H1 (cell line): ENCODE measurements at regions not wholly inside any gene's neighbourhood (a gene's known extent, or its start where the extent isn't known, plus 50 kb on each side); places are given as distances from the start of the nearest gene placed in this dataset.

Source experiments
- CEBPB ChIP-seq: IDR thresholded peaks from 2 replicates; pipeline ENCODE4 v1.6.1; 2012; ENCODE audit warnings: low read depth, low read length
- CTCF ChIP-seq, 3 experiments: IDR thresholded peaks; 1 replicate in 2 of 3; 2 replicates in 1 of 3; pipeline versions ENCODE4 v1.5.1 to v1.6.1; 2011; ENCODE audit warnings: low read length in 3 of 3, mild to moderate bottlenecking in 3 of 3, inconsistent platforms in 2 of 3, low read depth in 1 of 3, moderate library complexity in 1 of 3; ENCODE audit not compliant: insufficient read depth in 1 of 3; ENCODE audit errors: control extremely low read depth in 1 of 3
- SIN3A ChIP-seq, 2 experiments: IDR thresholded peaks in 1 of 2; conservative IDR thresholded peaks in 1 of 2; 2 replicates each; pipeline ENCODE4 v1.6.1; 2011 to 2012; ENCODE audit warnings: low read length in 2 of 2, improper control_type of control experiment in 1 of 2, low read depth in 1 of 2, mild to moderate bottlenecking in 1 of 2

DNA sequence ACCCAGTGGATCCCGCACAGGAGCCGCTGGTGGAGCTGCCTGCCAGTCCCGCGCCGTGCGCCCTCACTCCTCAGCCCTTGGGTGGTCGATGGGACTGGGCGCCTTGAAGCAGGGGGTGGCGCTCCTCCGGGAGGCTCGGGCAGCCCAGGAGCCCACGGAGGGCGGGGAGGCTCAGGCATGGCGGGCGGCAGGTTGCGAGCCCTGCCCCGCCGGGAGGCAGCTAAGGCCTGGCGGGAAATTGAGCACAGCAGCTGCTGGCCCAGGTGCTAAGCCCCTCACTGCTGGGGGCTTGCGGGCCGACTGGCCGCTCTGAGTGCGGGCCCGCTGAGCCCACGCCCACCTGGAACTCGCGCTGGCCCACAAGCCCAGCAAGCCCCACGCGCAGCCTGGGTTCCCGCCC, 127.1 kb upstream of the TMEM164 start:
- TF ChIP-seq CTCF (IDR thresholded peaks at IDR 0.05; ENCODE audit: control extremely low read depth in 1 of 3, insufficient read depth in 1 of 3, low read depth in 1 of 3, low read length in 3 of 3) (no peak), SIN3A (conservative IDR thresholded peaks at IDR 0.05 in 1 of 2, IDR thresholded peaks at IDR 0.05 in 1 of 2; ENCODE audit: low read depth in 1 of 2, low read length in 2 of 2) (no peak), CEBPB (no peak)
